NCI-H1048 (cell line): ENCODE measurements at regions not wholly inside any gene's neighbourhood (a gene's known extent, or its start where the extent isn't known, plus 50 kb on each side); places are given as distances from the start of the nearest gene placed in this dataset.
A peak's percentile ranks its signal among the peaks of the same experiment; 100 is the strongest.
"Not testable (repeated sequence)": the region's sequence is repeated elsewhere in the genome, so short reads cannot be mapped to it uniquely, and the experiment has no call there.

Experiments used
- DNase-seq: peaks from one replicate; lab custom pipeline; 2025; lab: John Stamatoyannopoulos, UW

DNA sequence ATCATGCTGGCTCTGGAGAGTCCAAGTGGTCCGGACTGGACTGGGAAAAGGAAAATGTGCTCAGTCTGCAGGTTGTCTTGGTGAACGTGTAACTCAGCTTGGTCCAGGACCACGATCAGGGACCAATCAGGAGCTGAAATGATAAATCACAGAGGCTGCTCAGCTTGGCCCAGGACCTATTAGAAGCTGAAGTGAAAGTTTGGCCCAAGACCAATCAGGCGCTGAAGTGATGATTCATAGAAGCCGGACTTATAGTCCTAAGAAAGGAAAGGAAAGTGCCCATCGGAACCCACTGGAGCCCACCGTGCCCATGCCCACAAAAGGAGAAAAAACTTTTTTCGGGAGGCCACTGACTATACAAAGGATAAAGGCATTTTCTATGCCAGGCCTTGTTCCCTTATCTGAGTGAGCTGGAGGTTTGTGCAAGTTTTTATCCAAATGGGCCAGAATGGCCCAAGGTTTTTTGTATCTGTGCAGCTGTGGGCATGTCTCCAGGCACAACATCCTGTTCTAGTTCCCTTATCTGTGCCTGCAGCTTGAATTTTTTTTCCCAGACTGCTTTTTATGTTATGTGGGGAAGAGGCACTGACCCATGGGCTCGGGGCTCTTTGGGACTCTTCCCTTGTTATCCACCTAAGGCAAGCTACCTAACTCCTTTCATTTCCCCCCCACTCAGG lies 194.4 kb downstream of the FAM133A start:
- DNase-seq = no peak

DNA sequence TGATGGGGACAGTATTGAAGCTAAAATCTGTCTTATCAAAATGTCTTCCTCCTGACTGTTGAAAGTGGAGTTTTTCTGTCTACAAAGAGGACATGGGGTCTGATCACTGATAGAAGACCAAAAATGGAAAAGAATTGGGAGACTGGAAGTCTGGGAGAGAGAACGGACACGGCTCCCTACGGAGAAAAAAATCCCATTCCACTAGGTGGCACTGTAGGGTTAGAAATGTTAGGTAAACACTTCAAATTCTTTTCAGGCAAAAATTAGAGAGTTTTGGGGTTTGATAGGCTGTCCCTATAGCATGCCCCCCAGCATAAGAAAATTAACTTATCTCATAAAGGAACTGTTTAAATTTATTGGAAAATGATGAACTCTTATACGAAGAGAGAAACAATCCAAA lies 200.5 kb downstream of the FAM133A start:
- peak; percentile 7 for DNase-seq

GRCh38 chrX:93875621-93876282 lies 201.7 kb downstream of the FAM133A start:
- no peak for DNase-seq

- DNase-seq = not testable (repeated sequence)
Measured at GRCh38 chrX:93921041-93921440, 247.0 kb downstream of the FAM133A start.

DNA sequence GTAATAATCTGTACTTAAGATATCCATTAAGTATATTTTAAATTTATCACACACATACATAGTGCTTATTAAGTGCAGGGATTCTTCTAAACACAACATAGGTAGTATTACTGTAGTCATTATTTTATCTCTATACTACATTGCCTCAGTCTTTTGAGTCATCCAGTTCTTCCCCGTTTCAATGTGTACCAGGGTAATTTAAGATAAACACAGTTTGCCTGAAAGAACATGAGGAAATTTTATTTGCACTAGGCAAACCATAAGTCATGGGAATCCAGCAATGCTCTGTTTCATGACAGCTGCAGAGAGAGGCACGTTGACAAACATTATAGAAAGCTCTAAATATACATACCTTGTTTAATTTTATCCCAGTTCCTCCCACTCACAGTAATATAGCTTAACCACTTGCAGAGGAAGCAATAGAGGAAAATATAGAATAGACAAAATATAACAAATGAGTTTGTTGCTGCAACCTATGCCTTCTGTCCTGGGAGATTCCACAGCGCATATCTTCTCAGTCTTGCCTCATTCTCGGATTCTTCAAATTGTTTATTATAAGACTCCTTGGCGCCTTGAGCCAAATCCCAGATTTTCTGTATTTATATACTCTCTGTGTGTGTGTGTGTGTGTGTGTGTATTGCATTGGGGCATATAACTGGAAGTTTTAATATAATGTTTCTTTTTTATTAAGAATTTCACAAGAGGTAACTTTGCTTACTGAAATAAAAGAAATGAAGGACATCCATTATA lies 258.6 kb downstream of the FAM133A start:
- no peak for DNase-seq

GRCh38 chrX:93977641-93978040 lies 303.6 kb downstream of the FAM133A start:
- no peak for DNase-seq

DNA sequence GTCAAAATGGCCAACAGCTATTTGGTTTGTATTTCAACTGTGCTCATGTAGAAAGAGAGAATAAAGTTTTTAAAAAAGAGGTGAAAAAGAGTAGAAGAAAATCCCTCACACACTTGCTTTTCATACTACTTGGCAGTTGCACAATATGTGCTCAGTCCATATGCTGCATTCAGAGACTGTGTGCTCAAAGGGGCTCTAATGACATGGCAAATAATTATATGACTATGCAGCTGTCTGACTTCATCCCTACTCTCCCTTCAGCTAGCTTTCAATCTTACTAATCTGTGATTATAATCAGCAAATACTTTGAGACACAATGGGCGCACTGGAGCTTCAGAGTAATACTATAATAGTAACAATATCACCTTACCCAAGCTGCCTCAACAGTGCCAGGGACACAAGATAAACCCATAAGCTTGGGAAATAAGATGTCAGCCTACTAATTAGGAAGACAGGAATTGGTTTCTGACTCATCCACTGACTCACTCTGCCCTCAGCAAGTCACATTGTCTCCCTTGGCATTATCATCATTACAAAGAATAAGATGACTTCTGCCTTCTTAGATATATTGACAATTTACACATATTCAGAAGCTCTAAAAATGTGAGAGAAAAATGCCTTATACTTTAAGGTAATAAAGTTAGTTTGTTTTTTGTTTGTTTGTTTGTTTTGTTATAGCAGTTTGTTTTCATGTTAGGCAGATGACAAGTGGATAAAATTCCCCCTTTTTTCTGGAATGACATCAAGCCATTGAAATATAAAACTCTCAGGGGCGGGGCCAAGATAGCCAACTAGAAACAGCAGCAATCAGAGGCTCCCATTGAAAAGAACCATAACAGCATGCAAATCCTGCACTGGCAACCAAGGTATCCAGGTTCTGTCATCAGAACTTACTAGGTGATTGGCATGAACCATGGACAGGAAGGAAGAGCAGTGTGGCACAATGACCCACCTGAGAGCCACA lies 311.6 kb downstream of the FAM133A start:
- no peak for DNase-seq
